Hindlimb muscle (tissue), 1 donor: ENCODE measurements at regions not wholly inside any gene's neighbourhood (a gene's known extent, or its start where the extent isn't known, plus 50 kb on each side); places are given as distances from the start of the nearest gene placed in this dataset.
"Not testable (repeated sequence)": the region's sequence is repeated elsewhere in the genome, so short reads cannot be mapped to it uniquely, and the experiment has no call there.

Experiments used
- DNase-seq: peaks from one replicate; pipeline ENCODE4 v3.0.0-alpha.2; 2013

DNA sequence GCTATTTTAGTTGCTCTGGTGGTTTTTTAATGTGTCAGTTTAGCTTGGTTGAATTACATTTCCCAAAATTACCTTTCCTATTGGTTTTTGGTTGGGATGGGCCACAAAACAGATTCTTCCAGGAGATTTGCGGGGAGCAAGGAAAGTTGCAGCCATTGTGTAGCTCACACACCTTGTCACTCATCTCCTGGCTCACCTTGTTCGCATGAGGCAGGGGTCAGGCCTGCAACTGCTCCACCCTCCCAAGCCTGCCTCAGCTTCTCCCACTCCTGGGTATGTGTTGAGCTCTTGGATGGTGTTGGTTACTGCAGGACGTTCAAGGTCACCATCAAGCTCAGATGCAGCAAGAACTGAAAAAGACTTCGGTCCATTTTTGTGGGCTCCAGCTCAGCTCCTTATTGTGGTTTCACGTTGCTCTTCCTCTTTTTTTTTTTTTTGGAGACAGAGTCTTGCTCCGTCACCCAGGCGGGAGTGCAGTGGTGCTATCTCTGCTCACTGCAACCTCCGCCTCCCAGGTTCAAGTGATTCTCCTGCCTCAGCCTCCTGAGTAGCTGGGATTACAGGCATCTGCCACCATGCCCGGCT is 95.6 kb upstream of the METTL14 start:
- DNase-seq: no peak

DNA sequence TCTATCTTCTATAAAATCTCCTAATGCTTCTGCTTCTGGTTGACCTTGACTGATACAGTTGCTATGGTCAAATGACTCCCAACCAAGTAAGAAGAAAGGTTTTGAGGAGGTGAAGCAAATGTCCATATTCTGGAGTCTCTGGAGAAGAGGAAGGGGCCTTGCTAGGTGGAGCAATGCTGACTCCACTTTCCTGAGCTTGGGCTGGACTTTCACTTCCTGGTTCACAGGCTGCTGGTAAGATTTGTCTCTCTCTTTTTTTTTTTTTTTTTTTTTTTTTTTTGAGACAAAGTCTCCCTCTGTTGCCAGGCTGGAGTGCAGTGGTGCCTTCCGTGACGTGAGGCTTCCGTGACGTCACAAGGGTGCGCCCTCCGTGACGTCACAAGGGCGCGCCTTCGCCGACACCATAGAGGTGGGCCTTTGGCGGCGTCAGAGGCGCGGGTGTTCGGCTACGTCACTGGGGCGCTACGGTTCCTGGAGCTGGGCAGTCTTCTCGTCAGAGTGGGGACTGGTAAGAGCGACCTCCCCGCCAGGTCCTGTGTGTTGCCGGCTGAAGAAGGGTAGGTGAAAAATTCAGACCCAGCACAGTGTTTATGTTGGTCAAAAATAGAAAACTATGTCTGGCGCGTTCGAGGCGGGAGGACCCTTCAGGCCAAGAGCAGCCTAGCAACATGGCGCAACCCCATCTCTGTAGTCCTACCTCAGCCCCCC is 93.7 kb upstream of the METTL14 start:
- peak; percentile 98 for DNase-seq

DNA sequence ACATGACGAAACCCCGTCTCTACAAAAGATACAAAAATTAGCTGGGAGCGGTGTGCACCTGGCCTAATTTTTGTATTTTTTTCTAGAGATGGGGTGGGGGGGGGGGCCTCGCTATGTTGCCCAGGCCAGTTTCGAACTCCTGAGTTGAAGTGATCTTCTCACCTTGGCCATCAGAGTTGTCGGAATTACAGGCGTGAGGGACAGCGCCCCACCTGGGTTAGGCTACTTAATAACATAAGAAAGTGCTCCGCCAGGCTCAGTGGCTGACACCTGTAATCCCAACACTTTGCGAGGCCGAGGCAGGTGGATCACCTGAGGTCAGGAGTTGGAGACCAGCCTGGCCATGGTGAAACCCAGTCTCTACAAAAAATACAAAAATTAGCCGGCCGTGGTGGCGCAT is 92.9 kb upstream of the METTL14 start:
- not testable (repeated sequence) for DNase-seq

DNA sequence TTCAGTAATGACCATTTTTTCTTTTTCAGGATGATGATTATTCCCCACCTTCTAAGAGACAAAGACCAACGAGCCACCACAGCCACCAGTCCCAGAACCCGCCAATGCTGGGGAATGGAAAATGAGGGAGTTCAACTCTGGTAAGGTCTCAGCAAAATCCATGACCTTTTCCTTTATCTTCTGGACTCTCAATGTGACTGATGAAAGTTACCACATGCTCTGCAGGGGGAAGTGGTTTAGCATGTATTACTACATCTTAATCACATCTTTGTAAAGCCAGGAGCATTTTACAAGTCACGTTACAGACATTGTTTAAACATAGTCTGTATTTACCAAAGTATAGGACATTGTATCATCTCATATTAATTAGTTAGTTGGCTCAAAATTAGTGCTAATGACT is 89.3 kb upstream of the METTL14 start:
- DNase-seq: not testable (repeated sequence)

DNA sequence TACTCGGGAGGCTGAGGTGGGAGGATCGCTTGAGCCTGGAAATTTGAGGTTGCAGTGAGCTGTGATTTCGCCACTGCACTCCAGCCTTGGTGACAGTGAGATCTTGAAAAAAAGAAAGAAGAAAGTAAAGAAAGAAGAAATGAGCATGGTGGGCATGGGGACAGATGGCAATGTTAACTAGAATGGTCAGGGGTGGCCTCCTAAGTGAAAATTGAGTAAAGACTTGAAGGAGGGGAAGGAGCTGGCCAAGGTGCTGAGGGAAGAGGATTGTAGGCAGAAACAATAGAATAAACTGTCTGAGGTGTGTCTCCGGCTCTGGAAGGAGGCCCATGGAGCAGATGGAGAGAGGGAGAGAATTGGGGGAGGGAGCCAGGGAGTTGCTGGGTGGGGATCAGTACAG is 60.1 kb upstream of the METTL14 start:
- DNase-seq: not testable (repeated sequence)

DNA sequence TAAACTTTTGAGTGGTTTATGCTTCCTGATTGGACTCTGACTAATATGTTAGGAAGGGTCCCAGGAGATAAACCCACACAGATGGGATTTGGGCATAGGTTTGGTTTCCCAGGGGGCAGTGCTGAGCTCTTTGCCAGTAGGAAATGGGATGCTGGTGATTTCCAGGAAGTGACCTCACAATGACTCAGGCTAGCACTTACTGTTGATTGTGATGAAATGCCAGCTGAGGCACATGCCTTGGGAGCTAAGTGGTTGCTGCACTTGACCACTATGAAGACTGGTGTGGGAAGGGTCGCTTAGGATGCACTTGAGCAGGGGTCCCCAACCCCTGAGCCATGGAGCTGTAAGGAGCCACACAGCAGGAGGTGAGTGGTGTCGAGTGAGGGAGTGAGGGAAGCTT is 55.5 kb upstream of the METTL14 start:
- DNase-seq: not testable (repeated sequence)

DNA sequence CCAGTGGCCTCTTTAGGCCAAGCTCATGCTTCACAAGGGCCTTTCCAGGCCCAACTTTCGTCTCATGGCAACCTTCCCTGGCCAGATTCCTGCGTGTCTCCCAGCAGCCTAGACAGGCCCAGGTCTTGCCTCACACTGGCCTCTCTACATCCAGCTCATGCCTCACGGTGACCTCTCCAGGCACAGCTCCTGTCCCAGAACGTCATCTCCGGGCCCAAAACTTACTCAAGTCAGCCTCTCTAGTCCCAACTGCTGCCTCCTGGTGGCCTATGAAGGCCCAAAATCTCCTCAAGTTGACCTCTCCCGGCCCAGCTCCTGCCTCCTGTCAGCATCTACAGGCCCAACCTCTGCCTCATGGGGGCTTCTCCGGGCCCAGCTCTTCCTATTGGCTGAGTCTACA is 54.3 kb upstream of the METTL14 start:
- DNase-seq: not testable (repeated sequence)

DNA sequence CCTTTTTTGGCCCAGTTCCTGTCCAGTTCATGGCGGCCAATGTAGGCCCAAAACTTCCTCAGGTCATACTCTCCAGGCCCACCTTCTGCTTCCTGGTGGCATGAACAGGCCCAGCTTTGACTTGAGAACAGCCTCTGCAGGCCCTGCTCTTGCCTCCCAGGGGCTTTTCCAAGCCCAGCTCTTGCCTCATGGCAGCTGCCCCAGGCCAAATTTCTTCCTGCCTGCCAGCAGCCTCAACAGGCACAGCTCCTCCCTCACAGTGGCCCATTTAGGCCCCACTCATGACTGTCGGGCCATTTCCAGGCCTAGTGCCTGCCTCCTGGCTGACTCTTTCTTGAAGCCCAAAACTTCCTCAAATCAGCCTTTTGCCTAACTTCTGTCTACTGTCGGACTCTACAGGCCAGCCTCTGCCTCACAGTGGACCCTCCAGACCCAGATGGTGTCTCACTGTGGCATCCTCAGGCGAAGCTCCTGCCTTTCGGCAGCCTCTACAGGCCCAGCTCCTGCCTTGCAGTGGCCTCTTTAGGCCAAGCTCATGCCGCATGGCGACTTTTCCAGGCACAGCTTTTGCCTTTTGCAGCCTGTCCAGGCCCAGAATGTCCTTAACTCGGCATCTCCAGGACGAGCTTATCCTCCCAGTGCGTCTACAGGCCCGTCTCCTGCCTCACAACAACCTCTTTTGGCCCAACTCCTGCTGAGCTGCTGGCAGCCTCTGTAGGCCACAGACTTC is 53.7 kb upstream of the METTL14 start:
- not testable (repeated sequence) for DNase-seq

DNA sequence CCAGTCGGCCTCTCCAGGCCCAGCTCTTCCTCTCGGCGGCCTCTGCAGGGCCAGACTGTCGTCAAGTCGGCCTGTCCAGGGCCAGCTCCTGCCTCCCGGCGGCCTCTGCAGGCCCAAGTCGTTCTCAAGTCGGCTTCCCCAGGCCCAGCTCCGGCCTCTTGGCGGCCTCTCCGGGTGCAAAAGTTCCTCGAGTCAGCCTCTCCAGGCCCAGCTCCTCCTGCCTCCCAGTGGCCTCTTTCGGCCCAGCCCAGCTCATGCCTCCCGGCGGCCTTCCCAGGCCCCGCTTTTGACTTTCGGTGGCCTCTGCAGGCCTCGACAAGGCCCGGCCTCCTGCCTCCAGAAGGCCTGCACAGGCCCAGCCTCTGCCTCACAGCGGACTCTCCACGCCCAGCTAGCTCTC is 51.7 kb upstream of the METTL14 start:
- DNase-seq: not testable (repeated sequence)

DNA sequence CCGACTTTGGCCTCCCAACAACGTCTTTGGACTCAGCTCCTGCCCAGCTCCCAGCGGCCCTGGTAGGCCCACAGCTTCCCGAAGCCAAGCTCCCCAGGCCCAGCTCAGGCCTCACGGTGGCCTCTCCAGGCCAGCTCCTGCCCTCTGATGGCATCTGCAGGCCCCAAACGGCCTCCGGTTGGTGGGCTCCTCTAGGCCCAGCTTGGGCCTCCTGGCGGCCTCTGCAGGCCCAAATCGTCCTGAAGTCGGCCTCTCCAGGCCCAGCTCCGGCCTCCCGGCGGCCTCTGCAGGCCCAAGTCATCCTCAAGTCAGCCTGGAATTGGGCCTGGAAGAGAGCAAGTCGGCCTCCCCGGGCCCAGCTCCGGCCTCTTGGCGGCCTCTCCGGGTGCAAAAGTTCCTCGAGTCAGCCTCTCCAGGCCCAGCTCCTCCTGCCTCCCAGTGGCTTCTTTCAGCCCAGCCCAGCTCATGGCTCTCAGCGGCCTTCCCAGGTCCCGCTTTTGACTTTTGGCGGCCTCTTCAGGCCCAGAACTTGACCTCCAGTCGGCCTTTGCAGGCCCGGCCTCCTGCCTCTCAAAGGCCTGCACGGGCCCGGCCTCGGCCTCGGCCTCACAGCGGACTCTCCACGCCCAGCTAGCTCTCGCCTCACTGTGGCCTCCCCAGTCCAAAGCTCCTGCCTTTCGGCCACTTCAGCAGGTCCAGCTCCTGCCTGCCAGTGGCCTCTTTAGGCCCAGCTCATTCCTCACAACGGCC is 50.9 kb upstream of the METTL14 start:
- DNase-seq: not testable (repeated sequence)
